Liver (tissue), 8 donors: ENCODE measurements at regions not wholly inside any gene's neighbourhood (a gene's known extent, or its start where the extent isn't known, plus 50 kb on each side); places are given as distances from the start of the nearest gene placed in this dataset.

ENCODE experiments used
- DNase-seq: peaks from one replicate; pipeline ENCODE4 v3.0.0-alpha.2; 2017; ENCODE audit warnings: low spot score
- H3K27ac ChIP-seq, 2 donors: one replicate each; pipeline ENCODE4 v1.7.0; 2013; ENCODE audit warnings: inconsistent platforms in 2 of 2, low read length in 2 of 2, control low read depth in 1 of 2, low read depth in 1 of 2, mild to moderate bottlenecking in 1 of 2
- H3K27me3 ChIP-seq, 4 donors: one replicate each; pipeline versions ENCODE4 v1.6.1 to v1.7.0; 2013; ENCODE audit warnings: low read length in 3 of 4, inconsistent platforms in 1 of 4, mild to moderate bottlenecking in 1 of 4, moderate library complexity in 1 of 4; ENCODE audit not compliant: control insufficient read depth in 4 of 4, insufficient read depth in 4 of 4
- H3K36me3 ChIP-seq, 4 donors: one replicate each; pipeline versions ENCODE4 v1.6.1 to v1.7.0; 2013; ENCODE audit warnings: low read length in 3 of 4, mild to moderate bottlenecking in 3 of 4, low read depth in 1 of 4, moderate library complexity in 1 of 4; ENCODE audit not compliant: control insufficient read depth in 4 of 4, insufficient read depth in 3 of 4
- H3K4me1 ChIP-seq, 4 donors: one replicate each; pipeline versions ENCODE4 v1.6.1 to v1.7.0; 2013; ENCODE audit warnings: low read length in 3 of 4, mild to moderate bottlenecking in 3 of 4, moderate library complexity in 1 of 4; ENCODE audit not compliant: control insufficient read depth in 4 of 4, insufficient read depth in 4 of 4
- H3K4me3 ChIP-seq, 3 donors: one replicate each; pipeline versions ENCODE4 v1.6.1 to v1.7.0; 2013; ENCODE audit warnings: low read length in 3 of 3, control low read depth in 1 of 3, low read depth in 1 of 3, mild to moderate bottlenecking in 1 of 3
- H3K9ac ChIP-seq, 2 donors: one replicate each; pipeline ENCODE4 v1.7.0; 2013; ENCODE audit warnings: low read length in 2 of 2, mild to moderate bottlenecking in 2 of 2, moderate library complexity in 2 of 2, control low read depth in 1 of 2, low read depth in 1 of 2
- H3K9me3 ChIP-seq, 4 donors: one replicate each; pipeline versions ENCODE4 v1.6.1 to v1.7.0; 2013; ENCODE audit warnings: low read length in 3 of 4; ENCODE audit not compliant: control insufficient read depth in 4 of 4
- ATF3 ChIP-seq: IDR thresholded peaks from 2 replicates; pipeline ENCODE4 v1.6.1; 2016; ENCODE audit warnings: antibody characterized with exemption
- CTCF ChIP-seq: fragments of 150-350 bp; IDR thresholded peaks from 2 replicates; pipeline ENCODE4 v1.5.1; 2017; ENCODE audit warnings: improper control_type of control experiment, low read depth, low read length; ENCODE audit not compliant: missing input control
- EGR1 ChIP-seq, 2 donors: IDR thresholded peaks; 2 replicates each; pipeline ENCODE4 v1.6.1; 2016 to 2018; ENCODE audit warnings: antibody characterized with exemption in 2 of 2, low read depth in 2 of 2
- FOXA2 ChIP-seq: IDR thresholded peaks from 2 replicates; pipeline ENCODE4 v1.6.1; 2016; ENCODE audit warnings: antibody characterized with exemption
- GABPA ChIP-seq, 2 donors: IDR thresholded peaks in 1 of 2; conservative IDR thresholded peaks in 1 of 2; 2 replicates each; pipeline ENCODE4 v1.6.1; 2016; ENCODE audit warnings: antibody characterized with exemption in 2 of 2, mild to moderate bottlenecking in 1 of 2, moderate library complexity in 1 of 2
- HNF4A ChIP-seq, 2 donors: conservative IDR thresholded peaks; 2 replicates each; pipeline ENCODE4 v1.6.1; 2016; ENCODE audit warnings: antibody characterized with exemption in 2 of 2, mild to moderate bottlenecking in 2 of 2
- HNF4G ChIP-seq: IDR thresholded peaks from 2 replicates; pipeline ENCODE4 v1.6.1; 2016; ENCODE audit warnings: antibody characterized with exemption
- JUND ChIP-seq, 2 donors: IDR thresholded peaks; 2 replicates each; pipeline ENCODE4 v1.6.1; 2016; ENCODE audit warnings: antibody characterized with exemption in 2 of 2
- MAX ChIP-seq: IDR thresholded peaks from 2 replicates; pipeline ENCODE4 v1.6.1; 2016; ENCODE audit warnings: antibody characterized with exemption
- NR2F2 ChIP-seq: IDR thresholded peaks from 2 replicates; pipeline ENCODE4 v1.6.1; 2016; ENCODE audit warnings: antibody characterized with exemption
- RAD21 ChIP-seq, 2 donors: IDR thresholded peaks; 2 replicates each; pipeline ENCODE4 v1.6.1; 2016; ENCODE audit warnings: antibody characterized with exemption in 2 of 2, mild to moderate bottlenecking in 2 of 2
- REST ChIP-seq: IDR thresholded peaks from 2 replicates; pipeline ENCODE4 v1.6.1; 2016; ENCODE audit warnings: antibody characterized with exemption, mild to moderate bottlenecking
- SP1 ChIP-seq: IDR thresholded peaks from 2 replicates; pipeline ENCODE4 v1.6.1; 2018; ENCODE audit warnings: antibody characterized with exemption, mild to moderate bottlenecking
- TAF1 ChIP-seq: conservative IDR thresholded peaks from 2 replicates; pipeline ENCODE4 v1.6.1; 2016; ENCODE audit warnings: antibody characterized with exemption, mild to moderate bottlenecking
- YY1 ChIP-seq: IDR thresholded peaks from 2 replicates; pipeline ENCODE4 v1.6.1; 2016; ENCODE audit warnings: antibody characterized with exemption, mild to moderate bottlenecking
- ZBTB33 ChIP-seq: IDR thresholded peaks from 2 replicates; pipeline ENCODE4 v1.6.1; 2016; ENCODE audit warnings: antibody characterized with exemption
- WGBS: extraction: QIAGEN DNeasy Blood & Tissue Kit; methylation state at CpG from one replicate; pipeline ENCODE4 v1.1.7; 2013; 5-methylcytosine and 5-hydroxymethylcytosine counted together
- donor health status: healthy.
- donor health status: healthy.
- donor health status: healthy.
- donor health status: healthy.
- donor health status: healthy.

DNA sequence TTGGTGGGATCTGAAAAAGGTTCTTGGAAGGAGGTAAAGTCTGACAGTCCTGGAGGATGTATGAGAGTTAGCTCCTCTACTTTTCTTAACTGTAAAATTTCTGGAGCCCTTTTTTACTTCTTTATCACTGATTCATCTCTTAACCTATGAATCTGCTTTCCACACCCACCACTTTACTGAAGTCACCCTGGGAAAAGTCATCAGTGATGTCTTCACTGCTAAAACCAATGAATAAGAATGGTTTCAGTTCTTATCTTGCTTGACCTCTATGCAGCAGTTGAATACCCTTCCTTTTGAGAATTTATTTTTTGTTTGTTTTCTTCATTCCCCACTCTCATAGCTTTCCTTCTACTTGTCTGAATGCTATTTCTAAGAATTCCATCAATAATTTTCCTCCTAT, 80.0 kb downstream of the AREG start:
- no peaks in the 10 kb centered on the region for H3K27me3 ChIP-seq
- no peak for DNase-seq
- no peak overlapping the region for H3K4me3 ChIP-seq
- no peaks in the 10 kb centered on the region for H3K4me1 ChIP-seq
- no peak overlapping the region for H3K9ac ChIP-seq
- no peak overlapping the region for H3K27ac ChIP-seq
- H3K9me3 ChIP-seq: no peaks in the 10 kb centered on the region
- H3K36me3 ChIP-seq: no peaks in the 10 kb centered on the region
- TF ChIP-seq ZBTB33 (no peak), HNF4A (conservative IDR thresholded peaks at IDR 0.05) (no peak), TAF1 (no peak), RAD21 (IDR thresholded peaks at IDR 0.05) (no peak), FOXA2 (no peak)

DNA sequence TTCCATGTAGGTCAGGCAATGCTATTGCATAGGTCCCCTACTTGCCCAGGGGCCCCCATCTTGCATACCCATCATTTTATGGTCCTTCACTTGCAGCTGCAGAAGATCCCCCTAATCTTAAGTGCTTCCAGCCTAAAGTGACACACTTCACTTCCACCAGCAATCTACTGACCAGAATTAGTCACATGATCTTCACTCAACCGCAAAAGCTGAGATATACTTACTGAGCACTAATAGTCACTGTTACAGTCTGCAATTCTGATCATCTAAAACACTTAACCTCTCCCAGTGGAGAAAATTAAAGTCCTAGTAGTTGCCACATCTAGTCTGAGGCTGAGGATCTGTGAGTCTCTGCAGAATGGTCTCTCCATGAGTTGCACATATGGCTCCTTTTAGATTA, 82.1 kb downstream of the AREG start:
- WGBS: 95% methylated on average over 1 of the region's 1 CpG
- TF ChIP-seq SP1 (no peak), EGR1 (IDR thresholded peaks at IDR 0.05; ENCODE audit: low read depth in 2 of 2) (no peak), TAF1 (no peak), MAX (no peak), RAD21 (IDR thresholded peaks at IDR 0.05) (no peak), ZBTB33 (no peak), GABPA (IDR thresholded peaks at IDR 0.05 in 1 of 2, conservative IDR thresholded peaks at IDR 0.05 in 1 of 2) (no peak), JUND (IDR thresholded peaks at IDR 0.05) (no peak), HNF4G (no peak), YY1 (no peak), ATF3 (no peak), NR2F2 (no peak), CTCF (no peak), REST (no peak)
- DNase-seq: no peak
- Histone ChIP-seq H3K27ac (no peak overlapping the region), H3K27me3 (no peaks in the 10 kb centered on the region), H3K9ac (no peak overlapping the region), H3K9me3 (no peaks in the 10 kb centered on the region), H3K4me1 (no peaks in the 10 kb centered on the region), H3K4me3 (no peak overlapping the region), H3K36me3 (no peaks in the 10 kb centered on the region)
